Endothelial cell of umbilical vein (primary cell): ENCODE measurements at regions not wholly inside any gene's neighbourhood (a gene's known extent, or its start where the extent isn't known, plus 50 kb on each side); places are given as distances from the start of the nearest gene placed in this dataset.

Experiments
- BruUV-seq: library from RNA; stranded (reverse); fragments of 400-500 nt; replicated peaks from 2 replicates; lab custom pipeline; 2021; lab: Mats Ljungman, UMichigan
- CTCF ChIA-PET: fragments of 300-600, 350-600 bp; sonication (Branson Sonifier 250); formaldehyde crosslinking; loops from one replicate; lab custom pipeline; 2021; ENCODE audit warnings: antibody characterized with exemption, inconsistent platforms; lab: Charles Lee
- POLR2A ChIA-PET: fragments of 300-600, 350-600 bp; sonication (Branson Sonifier 250); formaldehyde crosslinking; loops from one replicate; lab custom pipeline; 2021; ENCODE audit warnings: antibody characterized with exemption, inconsistent platforms; lab: Charles Lee
- DNase-seq: peaks from one replicate; pipeline ENCODE4 v3.0.0-alpha.2; 2011; ENCODE audit warnings: low read depth, low spot score
- FAIRE-seq: peaks from 2 replicates; lab custom pipeline; 2011; peaks lifted over from hg19 to GRCh38; lab: Jason Lieb, UNC
- H2AFZ ChIP-seq: 2 replicates; pipeline ENCODE4 v1.6.0; 2012; ENCODE audit warnings: low read depth, low read length, control low read depth, inconsistent platforms
- H3K27ac ChIP-seq: 2 replicates; pipeline ENCODE4 v1.5.1; 2011; ENCODE audit warnings: low read depth, mild to moderate bottlenecking, control low read depth, low read length, moderate library complexity; ENCODE audit not compliant: insufficient read depth
- H3K27me3 ChIP-seq, 2 experiments: 2 replicates each; pipeline versions ENCODE4 v1.6.0 to v1.6.1; 2011; ENCODE audit warnings: low read length in 2 of 2, mixed read lengths in 1 of 2; ENCODE audit not compliant: control insufficient read depth in 2 of 2, insufficient read depth in 2 of 2
- H3K36me3 ChIP-seq, 2 experiments: 2 replicates in 1 of 2; 3 replicates in 1 of 2; pipeline ENCODE4 v1.5.1; 2011; ENCODE audit warnings: low read length in 2 of 2, mild to moderate bottlenecking in 1 of 2, moderate library complexity in 1 of 2; ENCODE audit not compliant: control insufficient read depth in 2 of 2, insufficient read depth in 2 of 2; ENCODE audit errors: extremely low read depth in 1 of 2
- H3K4me1 ChIP-seq: 3 replicates; pipeline ENCODE4 v1.5.1; 2011; ENCODE audit warnings: mild to moderate bottlenecking, low read length; ENCODE audit not compliant: control insufficient read depth, insufficient read depth; ENCODE audit errors: extremely low read depth
- H3K4me2 ChIP-seq: 2 replicates; pipeline ENCODE4 v1.6.1; 2011; ENCODE audit warnings: low read length, control low read depth, mixed read lengths; ENCODE audit not compliant: insufficient read depth
- H3K4me3 ChIP-seq, 3 experiments: fragments of 200-600 bp in 1 of 3; sonication (generic), shearing (Covaris generic) in 1 of 3; replicated peaks in 1 of 3; 2 replicates each; pipeline ENCODE4 v1.5.1; 2011 to 2016; ENCODE audit warnings: control low read depth in 3 of 3, low read length in 3 of 3, mild to moderate bottlenecking in 2 of 3, inconsistent platforms in 1 of 3, low read depth in 1 of 3, moderate library complexity in 1 of 3; ENCODE audit not compliant: insufficient read depth in 1 of 3
- H3K79me2 ChIP-seq: 2 replicates; pipeline ENCODE4 v1.6.0; 2012; ENCODE audit warnings: low read length, inconsistent platforms; ENCODE audit not compliant: control insufficient read depth, insufficient read depth
- H3K9ac ChIP-seq: replicated peaks from 2 replicates; pipeline ENCODE3; 2011; ENCODE audit warnings: low read length, control low read depth; ENCODE audit not compliant: insufficient read depth; ENCODE audit errors: extremely low read depth
- H3K9me1 ChIP-seq: replicated peaks from 3 replicates; pipeline ENCODE4 v1.6.0; 2011; ENCODE audit warnings: mild to moderate bottlenecking, low read length; ENCODE audit not compliant: control insufficient read depth, insufficient read depth; ENCODE audit errors: extremely low read depth
- H3K9me3 ChIP-seq: replicated peaks from 2 replicates; pipeline ENCODE4 v1.5.1; 2012; ENCODE audit warnings: low read length, inconsistent platforms; ENCODE audit not compliant: control insufficient read depth, insufficient read depth
- H4K20me1 ChIP-seq: replicated peaks from 2 replicates; pipeline ENCODE3; 2011; ENCODE audit warnings: mild to moderate bottlenecking, low read length; ENCODE audit not compliant: control insufficient read depth, insufficient read depth; ENCODE audit errors: extremely low read depth
- EZH2 ChIP-seq: IDR thresholded peaks from 2 replicates; pipeline ENCODE4 v1.6.1; 2012; ENCODE audit warnings: borderline replicate concordance, low read depth, mild to moderate bottlenecking, moderate library complexity, low read length, inconsistent platforms; ENCODE audit not compliant: severe bottlenecking
- FOS ChIP-seq: IDR thresholded peaks from 2 replicates; pipeline ENCODE4 v1.6.1; 2011; ENCODE audit warnings: mild to moderate bottlenecking, low read length, moderate library complexity, borderline replicate concordance; ENCODE audit not compliant: insufficient read depth
- GATA2 ChIP-seq: IDR thresholded peaks from 2 replicates; pipeline ENCODE4 v1.7.0; 2011; ENCODE audit warnings: low read depth, mild to moderate bottlenecking, moderate library complexity, mixed read lengths, low read length; ENCODE audit not compliant: insufficient read length, insufficient read depth
- JUN ChIP-seq: IDR thresholded peaks from 2 replicates; pipeline ENCODE4 v1.6.1; 2011; ENCODE audit warnings: borderline replicate concordance, low read depth; ENCODE audit not compliant: insufficient read length, insufficient read depth
- MYC ChIP-seq: IDR thresholded peaks from one replicate; pipeline ENCODE4 v1.6.1; 2011; ENCODE audit warnings: mild to moderate bottlenecking, low read depth, low read length
- POLR2A ChIP-seq: IDR thresholded peaks from 2 replicates; pipeline ENCODE4 v1.6.1; 2012; ENCODE audit warnings: low read depth, mild to moderate bottlenecking, control low read depth, low read length
- POLR2AphosphoS5 ChIP-seq: IDR thresholded peaks from 2 replicates; pipeline ENCODE4 v1.6.1; 2012; ENCODE audit warnings: low read depth, mild to moderate bottlenecking, control low read depth, low read length, moderate library complexity; ENCODE audit not compliant: insufficient read depth
- dilution Hi-C: fragments of 300-500 bp; cut with MboI; formaldehyde crosslinking; loops from one replicate; pipeline ENCODE4 v1.15.0; 2019; ENCODE audit warnings: low sequenced_read_pairs; ENCODE audit not compliant: extremely low pct_ligation_motif_present
- intact Hi-C: fragments of 100-400 bp; cut with micrococcal nuclease; formaldehyde crosslinking; loops from one replicate; pipeline ENCODE4 v1.10.0; 2022
- TF ChIP-seq, protein P1 (sequence below): IDR thresholded peaks from 2 replicates; pipeline ENCODE4 v1.6.1; 2011; ENCODE audit not compliant: insufficient read depth, insufficient read length
- TF ChIP-seq, protein P2 (sequence below), 2 donors: IDR thresholded peaks; 1 replicate in 1 of 2; 2 replicates in 1 of 2; pipeline ENCODE4 v1.5.1; 2011; ENCODE audit warnings: low read length in 2 of 2, mild to moderate bottlenecking in 2 of 2, moderate library complexity in 2 of 2, control low read depth in 1 of 2, inconsistent platforms in 1 of 2, low read depth in 1 of 2; ENCODE audit not compliant: insufficient read depth in 1 of 2; ENCODE audit errors: extremely low read depth in 1 of 2

DNA sequence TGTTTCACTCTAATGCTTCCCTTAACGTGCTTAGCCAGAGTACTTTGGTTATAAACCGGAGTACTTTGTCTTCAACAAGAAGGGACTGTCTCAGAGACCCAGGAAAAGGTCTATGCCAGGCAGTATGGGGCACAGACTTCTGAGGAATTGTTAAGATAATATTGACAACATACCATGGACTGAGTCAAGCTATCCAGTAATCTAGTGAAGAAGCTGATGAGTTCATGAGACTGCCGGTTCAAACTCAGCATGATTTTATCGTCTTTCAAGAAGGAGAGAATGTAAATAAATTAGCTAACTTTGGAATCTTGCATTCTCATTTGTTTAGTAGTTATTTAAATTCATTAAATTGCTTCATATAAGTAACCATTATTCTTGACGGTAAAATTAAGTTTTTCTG, 546.1 kb downstream of the PPP4R3C start:
- Histone ChIP-seq H3K4me3 (no peak overlapping the region), H3K36me3 (no peaks in the 10 kb centered on the region), H3K79me2 (no peaks in the 10 kb centered on the region), H3K9me1 (no peaks in the 10 kb centered on the region), H3K27ac (peak overlapping the region; percentile 34), H3K9me3 (no peaks in the 10 kb centered on the region), H3K9ac (no peak overlapping the region), H3K27me3 (no peaks in the 10 kb centered on the region), H4K20me1 (no peaks in the 10 kb centered on the region), H3K4me1 (peaks cover 28% of the 10 kb centered on the region), H3K4me2 (no peak overlapping the region), H2AFZ (no peak overlapping the region)
- ChIA-PET POLR2A (no interaction called here), CTCF (no interaction called here)
- no peak for DNase-seq
- intact Hi-C loops: loop anchor here (5.0 to 10.0 kb wide), 5 partner anchors 215 to 1395 kb away; no protein-coding TSS in a partner anchor
- FAIRE-seq: no peak
- BruUV-seq: no TSS peak
- dilution Hi-C loops: no loop called here
- no peak for TF ChIP-seq POLR2AphosphoS5
- no peak for TF ChIP-seq FOS
- no peak for TF ChIP-seq GATA2
- TF ChIP-seq, protein P1, sequence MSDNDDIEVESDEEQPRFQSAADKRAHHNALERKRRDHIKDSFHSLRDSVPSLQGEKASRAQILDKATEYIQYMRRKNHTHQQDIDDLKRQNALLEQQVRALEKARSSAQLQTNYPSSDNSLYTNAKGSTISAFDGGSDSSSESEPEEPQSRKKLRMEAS: no peak
- no peak for TF ChIP-seq POLR2A
- TF ChIP-seq, protein P2, sequence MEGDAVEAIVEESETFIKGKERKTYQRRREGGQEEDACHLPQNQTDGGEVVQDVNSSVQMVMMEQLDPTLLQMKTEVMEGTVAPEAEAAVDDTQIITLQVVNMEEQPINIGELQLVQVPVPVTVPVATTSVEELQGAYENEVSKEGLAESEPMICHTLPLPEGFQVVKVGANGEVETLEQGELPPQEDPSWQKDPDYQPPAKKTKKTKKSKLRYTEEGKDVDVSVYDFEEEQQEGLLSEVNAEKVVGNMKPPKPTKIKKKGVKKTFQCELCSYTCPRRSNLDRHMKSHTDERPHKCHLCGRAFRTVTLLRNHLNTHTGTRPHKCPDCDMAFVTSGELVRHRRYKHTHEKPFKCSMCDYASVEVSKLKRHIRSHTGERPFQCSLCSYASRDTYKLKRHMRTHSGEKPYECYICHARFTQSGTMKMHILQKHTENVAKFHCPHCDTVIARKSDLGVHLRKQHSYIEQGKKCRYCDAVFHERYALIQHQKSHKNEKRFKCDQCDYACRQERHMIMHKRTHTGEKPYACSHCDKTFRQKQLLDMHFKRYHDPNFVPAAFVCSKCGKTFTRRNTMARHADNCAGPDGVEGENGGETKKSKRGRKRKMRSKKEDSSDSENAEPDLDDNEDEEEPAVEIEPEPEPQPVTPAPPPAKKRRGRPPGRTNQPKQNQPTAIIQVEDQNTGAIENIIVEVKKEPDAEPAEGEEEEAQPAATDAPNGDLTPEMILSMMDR (IDR thresholded peaks at IDR 0.05; ENCODE audit: extremely low read depth in 1 of 2, insufficient read depth in 1 of 2, low read depth in 1 of 2, low read length in 2 of 2): no peak
- no peak for TF ChIP-seq JUN
- TF ChIP-seq MYC: no peak
- no peak for TF ChIP-seq EZH2
